MM.1S (cell line): ENCODE measurements at regions not wholly inside any gene's neighbourhood (a gene's known extent, or its start where the extent isn't known, plus 50 kb on each side); places are given as distances from the start of the nearest gene placed in this dataset.

ENCODE experiments used
- CTCF ChIP-seq: fragments of 300-600 bp; sonication (generic); IDR thresholded peaks from 2 replicates; pipeline ENCODE4 v1.5.1; 2016; ENCODE audit warnings: antibody characterized with exemption, low read length, mixed read lengths
- EZH2phosphoT487 ChIP-seq: fragments of 300-600 bp; sonication (generic); IDR thresholded peaks from 2 replicates; pipeline ENCODE4 v1.6.1; 2018; ENCODE audit warnings: antibody characterized with exemption, low read length

DNA sequence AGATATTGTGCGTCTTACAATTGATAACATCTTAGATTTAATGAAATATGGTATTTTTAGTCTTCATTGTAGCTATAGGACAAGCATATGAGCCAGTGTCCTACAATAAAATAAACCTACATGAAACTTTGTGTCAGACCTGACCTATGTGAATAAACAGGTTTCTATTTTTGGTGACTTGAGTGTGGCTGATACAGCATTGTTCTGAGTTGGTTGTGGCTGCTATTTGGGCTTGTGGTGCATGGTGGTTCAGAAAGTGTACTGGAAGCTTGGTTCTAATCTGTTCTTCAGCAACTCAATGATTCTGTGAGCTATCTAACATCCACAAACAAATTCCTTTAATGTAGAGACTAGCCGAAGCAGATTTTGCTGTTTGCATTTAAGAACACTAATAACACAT is 64.9 kb upstream of the MAP2 start:
- no peak for TF ChIP-seq CTCF
- TF ChIP-seq EZH2phosphoT487, result no peak
